DOHH2 (cell line): ENCODE measurements at regions not wholly inside any gene's neighbourhood (a gene's known extent, or its start where the extent isn't known, plus 50 kb on each side); places are given as distances from the start of the nearest gene placed in this dataset.

Source experiments
- H3F3A ChIP-seq: fragments of 200-600 bp; sonication (generic), shearing (Covaris generic); 2 replicates; pipeline ENCODE4 v1.6.0; 2016; ENCODE audit warnings: antibody characterized with exemption, mild to moderate bottlenecking; ENCODE audit not compliant: control insufficient read depth, insufficient read depth
- H3K27ac ChIP-seq: fragments of 200-600 bp; sonication (generic); 2 replicates; pipeline ENCODE4 v1.5.1; 2014; ENCODE audit warnings: low read depth, mild to moderate bottlenecking, low read length, moderate library complexity
- H3K27me3 ChIP-seq: fragments of 200-600 bp; sonication (generic); 2 replicates; pipeline ENCODE4 v1.6.1; 2014; ENCODE audit warnings: mild to moderate bottlenecking, low read length, mixed read lengths; ENCODE audit not compliant: control insufficient read depth
- H3K36me3 ChIP-seq: fragments of 200-600 bp; sonication (generic); 2 replicates; pipeline ENCODE4 v1.6.1; 2014; ENCODE audit warnings: mild to moderate bottlenecking, low read length, moderate library complexity, mixed read lengths; ENCODE audit not compliant: control insufficient read depth
- H3K4me1 ChIP-seq: fragments of 200-600 bp; sonication (generic); 2 replicates; pipeline ENCODE4 v1.6.1; 2014; ENCODE audit warnings: mild to moderate bottlenecking, low read length, mixed read lengths; ENCODE audit not compliant: control insufficient read depth
- H3K4me2 ChIP-seq: fragments of 200-600 bp; sonication (generic); 2 replicates; pipeline ENCODE4 v1.6.0; 2014; ENCODE audit warnings: mild to moderate bottlenecking, low read length, moderate library complexity
- H3K4me3 ChIP-seq: fragments of 200-600 bp; sonication (generic); 2 replicates; pipeline ENCODE4 v1.5.1; 2014; ENCODE audit warnings: mild to moderate bottlenecking, low read length, mixed read lengths
- H3K79me2 ChIP-seq: fragments of 200-600 bp; sonication (generic); 2 replicates; pipeline ENCODE4 v1.6.1; 2014; ENCODE audit warnings: mild to moderate bottlenecking, low read length, mixed read lengths; ENCODE audit not compliant: control insufficient read depth
- H3K9me2 ChIP-seq: fragments of 200-600 bp; sonication (generic); replicated peaks from 2 replicates; pipeline ENCODE4 v1.6.1; 2014; ENCODE audit warnings: mild to moderate bottlenecking, low read length, mixed read lengths; ENCODE audit not compliant: control insufficient read depth
- H3K9me3 ChIP-seq: fragments of 200-600 bp; sonication (generic); 2 replicates; pipeline ENCODE4 v1.6.1; 2014; ENCODE audit warnings: antibody characterized with exemption, low read length, mixed read lengths; ENCODE audit not compliant: control insufficient read depth, insufficient read depth
- H4K20me1 ChIP-seq: fragments of 200-600 bp; sonication (generic); 2 replicates; pipeline ENCODE4 v1.6.0; 2014; ENCODE audit warnings: low read depth, mild to moderate bottlenecking, antibody characterized with exemption, low read length, moderate library complexity; ENCODE audit not compliant: control insufficient read depth, insufficient read depth
- CTCF ChIP-seq: fragments of 200-600 bp; sonication (generic); IDR thresholded peaks from one replicate; pipeline ENCODE4 v1.5.1; 2014; ENCODE audit warnings: antibody characterized with exemption, mild to moderate bottlenecking, low read depth, low read length; ENCODE audit not compliant: poor library complexity, severe bottlenecking
- EZH2phosphoT487 ChIP-seq: fragments of 200-600 bp; sonication (generic); IDR thresholded peaks from 2 replicates; pipeline ENCODE4 v1.6.1; 2017; ENCODE audit warnings: borderline replicate concordance, mild to moderate bottlenecking, antibody characterized with exemption, low read length, moderate library complexity, mixed read lengths

- Histone ChIP-seq H3K4me3 (peak overlapping the region; percentile 72), H3F3A (peaks cover 42% of the 10 kb centered on the region), H3K4me1 (peaks cover 65% of the 10 kb centered on the region), H3K9me3 (no peaks in the 10 kb centered on the region), H4K20me1 (peaks cover 6% of the 10 kb centered on the region; the same call in 1 of the 2 replicates), H3K4me2 (peak overlapping the region; percentile 76), H3K27me3 (no peaks in the 10 kb centered on the region), H3K36me3 (peaks cover 35% of the 10 kb centered on the region), H3K79me2 (peaks cover 51% of the 10 kb centered on the region), H3K9me2 (no peaks in the 10 kb centered on the region), H3K27ac (peak overlapping the region; percentile 72)
- TF ChIP-seq EZH2phosphoT487, result no peak
- TF ChIP-seq CTCF, result no peak
These were observed 227.2 kb upstream of the KLF14 start for GRCh38 chr7:130961128-130961601.

GRCh38 chr7:130962109-130962508, 228.1 kb upstream of the KLF14 start:
- Histone ChIP-seq H4K20me1 (no peaks in the 10 kb centered on the region), H3K4me2 (peak overlapping the region; percentile 76), H3K9me2 (no peaks in the 10 kb centered on the region), H3K27ac (no peak overlapping the region), H3K9me3 (no peaks in the 10 kb centered on the region), H3K27me3 (no peaks in the 10 kb centered on the region), H3K79me2 (peaks cover 41% of the 10 kb centered on the region), H3K4me1 (peaks cover 56% of the 10 kb centered on the region), H3K36me3 (peaks cover 37% of the 10 kb centered on the region), H3K4me3 (no peak overlapping the region; the same call in 1 of the 2 replicates), H3F3A (peaks cover 42% of the 10 kb centered on the region)
- TF ChIP-seq EZH2phosphoT487 (no peak), CTCF (no peak)

- H3K9me3 ChIP-seq, result no peaks in the 10 kb centered on the region
- no peak overlapping the region for H3K4me2 ChIP-seq
- H3K4me3 ChIP-seq, result no peak overlapping the region
- H3K27ac ChIP-seq, result no peak overlapping the region
- peaks cover 34% of the 10 kb centered on the region for H3K79me2 ChIP-seq
- H4K20me1 ChIP-seq, result no peaks in the 10 kb centered on the region
- no peaks in the 10 kb centered on the region for H3K9me2 ChIP-seq
- H3F3A ChIP-seq, result peaks cover 42% of the 10 kb centered on the region
- H3K36me3 ChIP-seq, result peaks cover 41% of the 10 kb centered on the region
- TF ChIP-seq CTCF, result no peak
- no peak for TF ChIP-seq EZH2phosphoT487
- H3K4me1 ChIP-seq, result peaks cover 43% of the 10 kb centered on the region
- H3K27me3 ChIP-seq, result no peaks in the 10 kb centered on the region
These were observed 229.3 kb upstream of the KLF14 start for GRCh38 chr7:130963339-130963738.

- Histone ChIP-seq H3K27ac (no peak overlapping the region), H3K79me2 (peaks cover 34% of the 10 kb centered on the region), H3K4me3 (no peak overlapping the region), H4K20me1 (no peaks in the 10 kb centered on the region), H3K9me3 (no peaks in the 10 kb centered on the region), H3K36me3 (peaks cover 35% of the 10 kb centered on the region), H3K4me1 (peaks cover 30% of the 10 kb centered on the region), H3K27me3 (no peaks in the 10 kb centered on the region), H3K9me2 (no peaks in the 10 kb centered on the region), H3F3A (peaks cover 34% of the 10 kb centered on the region), H3K4me2 (no peak overlapping the region)
- TF ChIP-seq CTCF (no peak), EZH2phosphoT487 (no peak)
These were observed 231.5 kb upstream of the KLF14 start for GRCh38 chr7:130965515-130965914.
